RPMI8226 (cell line): ENCODE measurements at regions not wholly inside any gene's neighbourhood (a gene's known extent, or its start where the extent isn't known, plus 50 kb on each side); places are given as distances from the start of the nearest gene placed in this dataset.

ENCODE experiments used
- DNase-seq: peaks from one replicate; pipeline ENCODE4 v3.0.0-alpha.2; 2015

- no peak for DNase-seq
These were observed 51.2 kb upstream of the GLI2 start for GRCh38 chr2:120684289-120685065.

GRCh38 chr2:120685066-120685973 is 50.3 kb upstream of the GLI2 start:
- no peak for DNase-seq
